Gastroesophageal sphincter (tissue), 3 donors: ENCODE measurements at regions not wholly inside any gene's neighbourhood (a gene's known extent, or its start where the extent isn't known, plus 50 kb on each side); places are given as distances from the start of the nearest gene placed in this dataset.

Experiments used
- CTCF ChIP-seq, 4 experiments: fragments of 200-600 bp in 2 of 4; fragments of 450-650 bp in 2 of 4; sonication (generic) in 1 of 4; IDR thresholded peaks; one replicate each; pipeline ENCODE4 v1.5.1; 2017 to 2019; ENCODE audit warnings: antibody characterized with exemption in 4 of 4, mild to moderate bottlenecking in 2 of 4, moderate library complexity in 2 of 4
- EP300 ChIP-seq: sonication (generic); formaldehyde crosslinking; IDR thresholded peaks from one replicate; pipeline ENCODE4 v1.6.1; 2017; ENCODE audit warnings: antibody characterized with exemption, mild to moderate bottlenecking
- POLR2A ChIP-seq, 2 donors: fragments of 450-650 bp; IDR thresholded peaks; one replicate each; pipeline ENCODE4 v1.6.1; 2017; ENCODE audit warnings: antibody characterized with exemption in 2 of 2, mild to moderate bottlenecking in 2 of 2, moderate library complexity in 1 of 2

GRCh38 chr4:81971061-81971460 lies 402.7 kb downstream of the HNRNPD start:
- TF ChIP-seq EP300, result no peak
- TF ChIP-seq POLR2A (IDR thresholded peaks at IDR 0.05), result no peak
- TF ChIP-seq CTCF (IDR thresholded peaks at IDR 0.05), result no peak
